ENCODE measurements at regions not wholly inside any gene's neighbourhood (a gene's known extent, or its start where the extent isn't known, plus 50 kb on each side); places are given as distances from the start of the nearest gene placed in this dataset.

- no peaks in the 10 kb centered on the region for H3K9me1 ChIP-seq (replicated peaks; ENCODE audit: control insufficient read depth, extremely low read depth, insufficient read depth, low read length)
- no peaks in the 10 kb centered on the region for H4K20me1 ChIP-seq (replicated peaks; ENCODE audit: control insufficient read depth, extremely low read depth, insufficient read depth, low read length)
- CTCF ChIA-PET = interaction anchor here (1.9 kb wide), 1 partner anchor 932 kb away, joined by 5 read pairs; no protein-coding TSS in a partner anchor
- DNase-seq (ENCODE audit: low read depth, low spot score) (no peak), FAIRE-seq (no peak)
- no peaks in the 10 kb centered on the region for H3K4me1 ChIP-seq (ENCODE audit: control insufficient read depth, extremely low read depth, insufficient read depth, low read length)
- H2AFZ ChIP-seq (ENCODE audit: low read depth, low read length) = no peak overlapping the region
- H3K4me2 ChIP-seq (ENCODE audit: insufficient read depth, low read length) = no peak overlapping the region
- no peak overlapping the region for H3K9ac ChIP-seq (replicated peaks; ENCODE audit: extremely low read depth, insufficient read depth, low read length)
- peaks cover 0 to 2% of the 10 kb centered on the region in 2 experiments for H3K27me3 ChIP-seq (ENCODE audit: control insufficient read depth in 2 of 2, insufficient read depth in 2 of 2, low read length in 2 of 2)
- POLR2A ChIA-PET = no interaction called here
- H3K79me2 ChIP-seq (ENCODE audit: control insufficient read depth, insufficient read depth, low read length) = no peaks in the 10 kb centered on the region
- dilution Hi-C loops (cut with MboI; ENCODE audit: extremely low pct_ligation_motif_present, low sequenced_read_pairs) (no loop called here), intact Hi-C loops (cut with micrococcal nuclease) (no loop called here)
- no TSS peak for BruUV-seq (replicated peaks)
- H3K9me3 ChIP-seq (replicated peaks; ENCODE audit: control insufficient read depth, insufficient read depth, low read length) = no peaks in the 10 kb centered on the region
- no peak overlapping the region for H3K4me3 ChIP-seq (replicated peaks in 1 of 3; ENCODE audit: insufficient read depth in 1 of 3, low read depth in 1 of 3, low read length in 3 of 3)
- TF ChIP-seq POLR2A (IDR thresholded peaks at IDR 0.05; ENCODE audit: low read depth, low read length) = no peak
- TF ChIP-seq EZH2 (IDR thresholded peaks at IDR 0.05; ENCODE audit: borderline replicate concordance, low read depth, low read length, severe bottlenecking) = no peak
- no peak for TF ChIP-seq MAX (IDR thresholded peaks at IDR 0.05; ENCODE audit: insufficient read depth, insufficient read length)
- H3K27ac ChIP-seq (ENCODE audit: insufficient read depth, low read depth, low read length) = no peak overlapping the region
- H3K36me3 ChIP-seq (ENCODE audit: control insufficient read depth in 2 of 2, extremely low read depth in 1 of 2, insufficient read depth in 2 of 2, low read length in 2 of 2) = no peaks in the 10 kb centered on the region
These were observed 655.9 kb upstream of the ARGLU1 start for GRCh38 chr13:107223867-107224266.

- H3K27ac ChIP-seq (ENCODE audit: insufficient read depth, low read depth, low read length) = no peak overlapping the region
- ChIA-PET CTCF (no interaction called here), POLR2A (no interaction called here)
- no peaks in the 10 kb centered on the region for H3K9me3 ChIP-seq (replicated peaks; ENCODE audit: control insufficient read depth, insufficient read depth, low read length)
- H2AFZ ChIP-seq (ENCODE audit: low read depth, low read length) = no peak overlapping the region
- H4K20me1 ChIP-seq (replicated peaks; ENCODE audit: control insufficient read depth, extremely low read depth, insufficient read depth, low read length) = no peaks in the 10 kb centered on the region
- dilution Hi-C loops (cut with MboI; ENCODE audit: extremely low pct_ligation_motif_present, low sequenced_read_pairs) = no loop called here
- H3K79me2 ChIP-seq (ENCODE audit: control insufficient read depth, insufficient read depth, low read length) = no peaks in the 10 kb centered on the region
- no peaks in the 10 kb centered on the region for H3K9me1 ChIP-seq (replicated peaks; ENCODE audit: control insufficient read depth, extremely low read depth, insufficient read depth, low read length)
- no peak overlapping the region for H3K4me2 ChIP-seq (ENCODE audit: insufficient read depth, low read length)
- intact Hi-C loops (cut with micrococcal nuclease) = no loop called here
- no peak overlapping the region for H3K9ac ChIP-seq (replicated peaks; ENCODE audit: extremely low read depth, insufficient read depth, low read length)
- no peak for DNase-seq (ENCODE audit: low read depth, low spot score)
- TF ChIP-seq CTCF (IDR thresholded peaks at IDR 0.05; ENCODE audit: extremely low read depth in 1 of 2, insufficient read depth in 1 of 2, low read depth in 1 of 2, low read length in 2 of 2) = no peak
- no peak overlapping the region for H3K4me3 ChIP-seq (replicated peaks in 1 of 3; ENCODE audit: insufficient read depth in 1 of 3, low read depth in 1 of 3, low read length in 3 of 3)
- no peak for FAIRE-seq
- H3K4me1 ChIP-seq (ENCODE audit: control insufficient read depth, extremely low read depth, insufficient read depth, low read length) = no peaks in the 10 kb centered on the region
- peaks cover 0 to 2% of the 10 kb centered on the region in 2 experiments for H3K27me3 ChIP-seq (ENCODE audit: control insufficient read depth in 2 of 2, insufficient read depth in 2 of 2, low read length in 2 of 2)
- no TSS peak for BruUV-seq (replicated peaks)
- no peaks in the 10 kb centered on the region for H3K36me3 ChIP-seq (ENCODE audit: control insufficient read depth in 2 of 2, extremely low read depth in 1 of 2, insufficient read depth in 2 of 2, low read length in 2 of 2)
These were observed 654.7 kb upstream of the ARGLU1 start for GRCh38 chr13:107222597-107222996.
